ENCODE measurements at regions not wholly inside any gene's neighbourhood (a gene's known extent, or its start where the extent isn't known, plus 50 kb on each side); places are given as distances from the start of the nearest gene placed in this dataset.

- H3K27ac Mint-ChIP-seq: no peak overlapping the region
- POLR2A ChIA-PET: interaction anchor here (0.6 kb wide), 1 partner anchor 565 kb away, joined by 8 read pairs; no protein-coding TSS in a partner anchor
- CTCF ChIA-PET: no interaction called here
- DNase-seq: no peak
- H3K4me1 Mint-ChIP-seq: no peaks in the 10 kb centered on the region
- H3K36me3 Mint-ChIP-seq (ENCODE audit: low read depth): no peaks in the 10 kb centered on the region
- no peaks in the 10 kb centered on the region for H3K27me3 Mint-ChIP-seq
- H3K9me3 Mint-ChIP-seq: peaks cover 2% of the 10 kb centered on the region
- no peak overlapping the region for H3K4me3 Mint-ChIP-seq
Measured at GRCh38 chr5:4553978-4554377, 586.2 kb upstream of the ADAMTS16 start.

- no peaks in the 10 kb centered on the region for H3K27me3 Mint-ChIP-seq
- no peaks in the 10 kb centered on the region for H3K4me1 Mint-ChIP-seq
- peaks cover 4% of the 10 kb centered on the region for H3K9me3 Mint-ChIP-seq
- ChIA-PET POLR2A (no interaction called here), CTCF (no interaction called here)
- no peak for DNase-seq
- no peak overlapping the region for H3K27ac Mint-ChIP-seq
- no peaks in the 10 kb centered on the region for H3K36me3 Mint-ChIP-seq (ENCODE audit: low read depth)
- H3K4me3 Mint-ChIP-seq: no peak overlapping the region
Measured at GRCh38 chr5:4555725-4556285, 584.3 kb upstream of the ADAMTS16 start.

- no peaks in the 10 kb centered on the region for H3K4me1 Mint-ChIP-seq
- CTCF ChIA-PET: no interaction called here
- no peaks in the 10 kb centered on the region for H3K36me3 Mint-ChIP-seq (ENCODE audit: low read depth)
Measured at GRCh38 chr5:4561403-4561802, 578.7 kb upstream of the ADAMTS16 start.

GRCh38 chr5:4563400-4563799 is 576.7 kb upstream of the ADAMTS16 start:
- H3K36me3 Mint-ChIP-seq (ENCODE audit: low read depth): no peaks in the 10 kb centered on the region
- no peak overlapping the region for H3K4me3 Mint-ChIP-seq
- H3K9me3 Mint-ChIP-seq: peaks cover 8% of the 10 kb centered on the region
- H3K4me1 Mint-ChIP-seq: no peaks in the 10 kb centered on the region
- no peaks in the 10 kb centered on the region for H3K27me3 Mint-ChIP-seq
- DNase-seq: no peak
- CTCF ChIA-PET: no interaction called here
- no peak overlapping the region for H3K27ac Mint-ChIP-seq
- POLR2A ChIA-PET: no interaction called here

More at GRCh38 chr5:4561403-4561802, 578.7 kb upstream of the ADAMTS16 start:
- H3K27ac Mint-ChIP-seq: no peak overlapping the region
- POLR2A ChIA-PET: no interaction called here
- peaks cover 8% of the 10 kb centered on the region for H3K9me3 Mint-ChIP-seq
- H3K27me3 Mint-ChIP-seq: no peaks in the 10 kb centered on the region
- H3K4me3 Mint-ChIP-seq: no peak overlapping the region
- DNase-seq: no peak

GRCh38 chr5:4570047-4570995 is 569.8 kb upstream of the ADAMTS16 start:
- Mint-ChIP-seq H3K4me3 (no peak overlapping the region), H3K27ac (no peak overlapping the region), H3K36me3 (ENCODE audit: low read depth) (no peaks in the 10 kb centered on the region), H3K4me1 (no peaks in the 10 kb centered on the region), H3K9me3 (no peaks in the 10 kb centered on the region), H3K27me3 (no peaks in the 10 kb centered on the region)
- DNase-seq: no peak
- POLR2A ChIA-PET: no interaction called here
- CTCF ChIA-PET: no interaction called here

GRCh38 chr5:4571248-4571948 is 568.7 kb upstream of the ADAMTS16 start:
- Mint-ChIP-seq H3K4me1 (no peaks in the 10 kb centered on the region), H3K9me3 (no peaks in the 10 kb centered on the region), H3K27ac (no peak overlapping the region), H3K36me3 (ENCODE audit: low read depth) (no peaks in the 10 kb centered on the region), H3K27me3 (no peaks in the 10 kb centered on the region), H3K4me3 (no peak overlapping the region)
- POLR2A ChIA-PET: no interaction called here
- DNase-seq: no peak
- CTCF ChIA-PET: no interaction called here

- no peak overlapping the region for H3K4me3 Mint-ChIP-seq
- no peaks in the 10 kb centered on the region for H3K9me3 Mint-ChIP-seq
- no peaks in the 10 kb centered on the region for H3K27me3 Mint-ChIP-seq
- CTCF ChIA-PET: no interaction called here
- no peaks in the 10 kb centered on the region for H3K36me3 Mint-ChIP-seq (ENCODE audit: low read depth)
- DNase-seq: no peak
- no peaks in the 10 kb centered on the region for H3K4me1 Mint-ChIP-seq
- POLR2A ChIA-PET: no interaction called here
- H3K27ac Mint-ChIP-seq: no peak overlapping the region
Measured at GRCh38 chr5:4572311-4573100, 567.6 kb upstream of the ADAMTS16 start.

- H3K9me3 Mint-ChIP-seq: peaks cover 6% of the 10 kb centered on the region
- POLR2A ChIA-PET: no interaction called here
Measured at GRCh38 chr5:4575608-4576007, 564.5 kb upstream of the ADAMTS16 start.

GRCh38 chr5:4576161-4576748 is 563.9 kb upstream of the ADAMTS16 start:
- H3K36me3 Mint-ChIP-seq (ENCODE audit: low read depth): no peaks in the 10 kb centered on the region

More at GRCh38 chr5:4575608-4576007, 564.5 kb upstream of the ADAMTS16 start:
- no peaks in the 10 kb centered on the region for H3K36me3 Mint-ChIP-seq (ENCODE audit: low read depth)
- no peaks in the 10 kb centered on the region for H3K4me1 Mint-ChIP-seq
- CTCF ChIA-PET: no interaction called here
- H3K4me3 Mint-ChIP-seq: no peak overlapping the region
- no peaks in the 10 kb centered on the region for H3K27me3 Mint-ChIP-seq
- DNase-seq: no peak
- no peak overlapping the region for H3K27ac Mint-ChIP-seq

GRCh38 chr5:4576908-4577307 is 563.2 kb upstream of the ADAMTS16 start:
- Mint-ChIP-seq H3K27ac (no peak overlapping the region), H3K36me3 (ENCODE audit: low read depth) (no peaks in the 10 kb centered on the region), H3K27me3 (no peaks in the 10 kb centered on the region), H3K4me1 (no peaks in the 10 kb centered on the region), H3K9me3 (peaks cover 12% of the 10 kb centered on the region), H3K4me3 (no peak overlapping the region)
- POLR2A ChIA-PET: no interaction called here
- CTCF ChIA-PET: no interaction called here
- DNase-seq: no peak

More at GRCh38 chr5:4576161-4576748, 563.9 kb upstream of the ADAMTS16 start:
- H3K27me3 Mint-ChIP-seq: no peaks in the 10 kb centered on the region
- no peaks in the 10 kb centered on the region for H3K4me1 Mint-ChIP-seq
- ChIA-PET CTCF (no interaction called here), POLR2A (no interaction called here)
- H3K27ac Mint-ChIP-seq: no peak overlapping the region
- no peak overlapping the region for H3K4me3 Mint-ChIP-seq
- no peak for DNase-seq
- peaks cover 12% of the 10 kb centered on the region for H3K9me3 Mint-ChIP-seq

GRCh38 chr5:4579679-4580078 is 560.5 kb upstream of the ADAMTS16 start:
- CTCF ChIA-PET: interaction anchor here (0.6 kb wide), 1 partner anchor 1638 kb away, joined by 3 read pairs; no protein-coding TSS in a partner anchor
- peaks cover 12% of the 10 kb centered on the region for H3K9me3 Mint-ChIP-seq

GRCh38 chr5:4580772-4581171 is 559.4 kb upstream of the ADAMTS16 start:
- no peaks in the 10 kb centered on the region for H3K4me1 Mint-ChIP-seq
- H3K36me3 Mint-ChIP-seq (ENCODE audit: low read depth): no peaks in the 10 kb centered on the region
- CTCF ChIA-PET: no interaction called here
- H3K9me3 Mint-ChIP-seq: peaks cover 12% of the 10 kb centered on the region
- no peak overlapping the region for H3K4me3 Mint-ChIP-seq
- POLR2A ChIA-PET: no interaction called here
- no peak for DNase-seq
- no peak overlapping the region for H3K27ac Mint-ChIP-seq
- no peaks in the 10 kb centered on the region for H3K27me3 Mint-ChIP-seq

More at GRCh38 chr5:4579679-4580078, 560.5 kb upstream of the ADAMTS16 start:
- DNase-seq: no peak
- POLR2A ChIA-PET: no interaction called here
- Mint-ChIP-seq H3K27me3 (no peaks in the 10 kb centered on the region), H3K27ac (no peak overlapping the region), H3K36me3 (ENCODE audit: low read depth) (no peaks in the 10 kb centered on the region), H3K4me1 (no peaks in the 10 kb centered on the region), H3K4me3 (no peak overlapping the region)
